HG03442 (cell line): ENCODE measurements at regions not wholly inside any gene's neighbourhood (a gene's known extent, or its start where the extent isn't known, plus 50 kb on each side); places are given as distances from the start of the nearest gene placed in this dataset.

Experiments
- ATAC-seq: cut with Tn5 transposase; IDR thresholded peaks from one replicate; pipeline ENCODE4 v1.9.1; 2021; ENCODE audit warnings: mild to moderate bottlenecking, moderate library complexity; ENCODE audit not compliant: unreplicated experiment

GRCh38 chr12:60120199-60120598 is 524.4 kb downstream of the SLC16A7 start:
- ATAC-seq, result no peak

- ATAC-seq, result no peak
These were observed 527.7 kb downstream of the SLC16A7 start for GRCh38 chr12:60123557-60123956.

DNA sequence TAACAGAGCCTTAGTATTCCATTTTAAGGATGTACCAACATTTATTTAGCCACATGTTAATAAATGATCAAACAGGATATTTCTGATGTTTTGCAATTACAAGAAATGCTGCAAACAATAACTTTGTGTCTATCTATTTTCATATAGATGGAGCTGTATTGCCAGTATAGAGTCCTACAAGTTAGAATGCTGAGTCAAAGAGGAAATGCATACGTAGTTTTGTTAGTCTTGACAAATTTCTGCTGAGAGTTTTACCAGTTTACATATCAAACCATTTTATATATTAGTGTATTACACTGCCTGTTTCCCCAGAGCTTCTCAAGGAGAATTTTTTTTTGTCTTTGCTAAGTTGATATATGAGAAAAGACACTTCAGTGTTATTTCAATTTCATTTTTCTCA is 541.7 kb downstream of the SLC16A7 start:
- ATAC-seq, result no peak

- no peak for ATAC-seq
These were observed 542.7 kb downstream of the SLC16A7 start for GRCh38 chr12:60138526-60138925.

DNA sequence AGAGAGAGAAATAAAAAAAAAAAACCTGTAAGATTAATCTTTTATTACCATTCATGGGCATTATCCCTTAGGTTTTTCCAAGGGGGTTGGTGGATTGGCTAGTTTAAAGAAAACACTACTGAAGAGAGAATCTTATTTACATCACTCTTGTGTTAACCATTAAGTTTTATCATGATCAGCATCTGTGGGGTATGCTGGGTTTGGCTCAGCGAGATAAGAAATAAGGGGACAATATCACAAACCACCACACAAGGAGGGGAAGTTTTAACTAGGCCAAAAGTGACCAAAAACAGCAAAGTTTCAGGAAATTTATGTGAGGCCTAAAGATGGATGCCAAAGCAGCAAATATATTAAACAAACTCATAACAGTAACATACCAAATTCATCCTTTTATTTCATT is 548.6 kb downstream of the SLC16A7 start:
- ATAC-seq, result no peak

GRCh38 chr12:60148109-60148508 is 552.3 kb downstream of the SLC16A7 start:
- no peak for ATAC-seq

DNA sequence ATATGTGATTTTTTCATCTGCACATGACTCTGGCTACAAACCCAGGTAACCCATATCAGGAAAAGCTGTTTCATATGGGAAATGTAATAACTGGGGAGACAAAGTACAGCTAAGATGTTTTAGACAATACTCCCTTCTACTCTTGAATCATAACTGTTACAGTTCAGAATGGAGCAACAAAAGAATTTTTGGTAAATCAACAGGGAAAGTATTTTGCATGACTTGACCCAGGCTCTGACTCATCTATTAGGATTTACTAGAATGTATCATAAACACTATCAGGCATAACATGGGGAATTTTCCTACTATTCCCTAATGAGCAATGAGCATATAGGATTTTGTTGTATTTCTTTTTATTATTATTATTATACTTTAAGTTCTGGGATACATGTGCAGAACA is 553.0 kb downstream of the SLC16A7 start:
- no peak for ATAC-seq

GRCh38 chr12:60152756-60153155 is 556.9 kb downstream of the SLC16A7 start:
- no peak for ATAC-seq

- ATAC-seq, result no peak
These were observed 563.9 kb downstream of the SLC16A7 start for GRCh38 chr12:60159761-60160160.

GRCh38 chr12:60162988-60163720 is 567.3 kb downstream of the SLC16A7 start:
- no peak for ATAC-seq

DNA sequence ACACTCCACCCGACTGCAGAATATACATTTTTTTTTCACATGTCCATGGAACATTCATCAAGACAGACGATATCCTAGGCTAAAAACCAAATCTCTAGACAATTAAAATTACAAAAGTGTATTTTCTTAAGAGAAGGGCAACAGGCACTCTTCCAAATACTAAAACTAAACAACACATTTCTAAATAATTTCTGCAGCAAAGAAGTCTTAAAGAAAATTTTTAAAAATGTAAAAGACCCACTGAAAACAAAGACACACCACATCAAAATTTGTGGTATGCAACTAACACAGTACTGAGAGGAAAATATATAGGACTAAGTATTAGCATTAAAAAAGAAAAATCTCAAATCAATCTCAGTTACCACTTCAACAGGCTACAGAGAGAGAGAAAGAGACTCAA is 570.0 kb downstream of the SLC16A7 start:
- ATAC-seq, result no peak

DNA sequence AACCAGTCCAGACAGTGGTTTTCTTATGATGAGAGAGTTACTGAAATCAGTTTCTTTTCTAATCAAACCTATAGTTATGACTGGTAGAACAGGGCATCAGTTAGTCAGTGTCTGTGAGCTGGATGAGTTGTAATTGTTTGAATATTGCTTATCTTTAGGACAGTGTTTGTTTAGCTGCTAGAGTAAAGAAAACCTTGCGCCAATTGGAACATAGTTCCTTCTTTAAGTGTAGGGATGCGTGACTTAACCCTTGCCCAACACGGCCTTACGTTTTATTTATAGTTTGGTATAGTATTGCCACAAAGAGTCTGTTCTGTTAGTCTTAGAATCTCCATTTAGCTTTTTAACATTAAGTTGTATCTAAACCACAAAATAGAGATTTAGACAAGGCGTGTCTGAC is 572.6 kb downstream of the SLC16A7 start:
- no peak for ATAC-seq

GRCh38 chr12:60169904-60170303 is 574.1 kb downstream of the SLC16A7 start:
- no peak for ATAC-seq

GRCh38 chr12:60172266-60173211 is 576.7 kb downstream of the SLC16A7 start:
- ATAC-seq, result no peak

DNA sequence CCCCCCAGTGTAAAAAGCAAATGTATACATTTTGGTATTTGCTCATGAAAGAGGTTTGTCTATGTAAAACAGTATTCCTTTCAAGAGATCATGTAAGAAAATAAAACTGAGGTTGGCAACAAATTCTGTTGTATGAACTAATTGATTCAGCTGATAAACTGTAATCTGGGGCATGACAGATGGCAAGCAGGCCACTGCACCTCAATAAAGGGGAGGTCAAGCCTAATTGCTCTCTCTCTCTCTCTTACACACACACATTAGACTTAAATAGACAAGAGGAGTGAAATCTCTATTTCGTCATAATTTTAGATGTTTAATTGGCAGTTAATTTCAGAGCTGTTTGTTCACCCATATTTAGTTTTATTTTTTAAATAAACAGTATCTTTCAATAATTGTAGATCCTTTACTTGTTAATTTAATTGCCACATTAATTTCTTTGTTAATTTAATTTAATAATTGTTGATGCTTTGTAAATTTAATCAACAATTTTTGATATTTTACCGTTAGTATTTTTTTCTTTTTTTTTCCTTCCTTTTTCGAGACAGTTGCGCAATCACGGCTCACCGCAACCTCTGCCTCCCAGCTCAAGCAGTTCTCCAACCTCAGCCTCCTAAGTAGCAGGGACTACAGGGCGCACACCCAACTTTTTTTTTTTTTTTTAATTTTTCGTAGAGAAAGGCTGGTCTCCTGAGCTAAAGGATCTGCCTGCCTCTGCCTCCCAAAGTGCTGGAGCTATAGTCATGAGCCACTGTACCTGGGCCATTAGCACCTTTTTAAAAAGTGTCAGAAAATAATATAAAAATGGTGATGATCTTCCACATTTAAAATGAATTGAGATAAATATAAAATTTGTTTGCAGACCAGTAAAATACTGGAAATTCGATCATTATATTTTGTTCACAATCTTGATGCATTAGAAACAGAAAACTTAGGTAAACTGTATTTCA is 577.7 kb downstream of the SLC16A7 start:
- no peak for ATAC-seq

GRCh38 chr12:60174476-60174875 is 578.6 kb downstream of the SLC16A7 start:
- ATAC-seq, result no peak

DNA sequence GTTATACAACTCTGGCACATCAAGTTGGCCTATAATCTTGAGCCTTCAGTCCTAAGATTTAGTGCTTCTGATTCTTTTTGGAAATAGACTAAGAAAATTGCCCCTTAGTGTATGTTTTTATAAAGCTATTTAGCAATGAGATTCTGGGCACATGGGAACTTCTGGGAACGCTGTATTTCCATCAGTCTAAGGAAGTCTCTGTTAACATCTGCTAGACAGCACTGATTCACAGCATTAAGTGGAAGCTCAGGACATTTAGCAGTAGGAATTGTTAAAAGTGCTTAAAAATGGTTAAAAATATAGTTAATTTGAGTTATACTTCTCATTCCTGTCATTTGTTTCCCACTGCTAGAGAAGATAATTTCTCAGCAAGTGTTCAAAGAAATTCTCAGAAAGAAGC is 579.1 kb downstream of the SLC16A7 start:
- ATAC-seq, result no peak

DNA sequence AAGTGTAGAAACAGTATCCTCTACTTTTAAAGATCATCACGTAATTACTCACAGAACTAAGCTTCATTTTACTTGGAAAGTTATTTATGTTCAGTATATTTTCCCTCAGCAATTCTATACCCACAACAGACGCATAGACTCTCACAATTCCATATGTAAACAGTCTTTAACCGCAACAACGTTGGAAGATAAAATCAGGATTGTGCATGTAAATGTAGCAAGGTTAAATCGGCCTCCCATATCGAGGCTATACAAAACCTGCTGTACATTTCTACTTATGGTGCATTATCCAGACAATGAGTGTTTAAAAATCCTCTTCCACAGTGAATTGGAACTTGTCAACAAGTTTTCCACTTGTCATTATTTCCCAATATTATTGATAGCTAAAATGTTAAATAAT is 581.1 kb downstream of the SLC16A7 start:
- no peak for ATAC-seq

DNA sequence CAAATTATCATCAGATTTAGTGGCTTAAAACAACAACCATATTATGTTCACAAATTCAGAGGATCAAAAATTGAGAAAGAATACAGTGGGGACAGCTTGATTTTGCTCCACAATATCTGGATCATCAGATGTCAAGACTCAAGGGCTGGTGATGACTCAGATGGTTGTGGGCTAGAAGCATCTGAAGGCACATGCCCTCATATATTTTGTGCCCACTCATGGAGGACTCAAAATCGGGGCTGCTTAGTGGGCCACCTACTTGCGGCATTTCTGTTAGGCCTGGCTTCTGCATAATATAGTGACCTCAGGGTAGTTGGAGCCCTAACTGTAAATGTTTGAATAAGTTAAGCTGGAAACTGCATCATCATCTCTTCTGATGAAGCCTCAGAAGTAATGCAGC is 584.5 kb downstream of the SLC16A7 start:
- no peak for ATAC-seq

DNA sequence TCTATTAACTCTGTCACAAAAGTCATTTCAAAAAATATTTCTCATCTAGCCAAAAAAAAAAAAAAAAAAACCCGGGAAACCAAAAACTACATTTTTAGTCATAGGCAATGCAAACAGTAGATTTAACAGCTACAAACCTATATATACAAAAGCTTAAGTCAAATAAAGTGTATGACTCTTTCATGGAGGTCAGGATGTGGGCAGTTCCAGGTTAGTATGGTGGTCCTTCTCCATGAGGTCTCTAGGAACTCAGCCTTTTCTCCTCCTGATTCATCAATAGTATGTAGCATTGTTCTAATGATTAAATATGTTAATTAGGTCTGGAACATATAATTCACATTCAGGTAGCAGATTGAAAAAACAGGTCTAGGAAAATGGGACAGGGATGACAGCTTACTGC is 586.5 kb downstream of the SLC16A7 start:
- ATAC-seq, result no peak

- no peak for ATAC-seq
These were observed 588.3 kb downstream of the SLC16A7 start for GRCh38 chr12:60184096-60184495.
